ENCODE measurements at regions not wholly inside any gene's neighbourhood (a gene's known extent, or its start where the extent isn't known, plus 50 kb on each side); places are given as distances from the start of the nearest gene placed in this dataset.

GRCh38 chr2:176997074-176997791 is 215.4 kb upstream of the HNRNPA3 start:
- TF ChIP-seq POLR2AphosphoS5 (IDR thresholded peaks at IDR 0.05; ENCODE audit: low read depth, low read length), result no peak
- no peak for TF ChIP-seq POLR2A (IDR thresholded peaks at IDR 0.05; ENCODE audit: low read depth, low read length)
- no peak for TF ChIP-seq POU2F2 (IDR thresholded peaks at IDR 0.05; ENCODE audit: low read depth, low read length)
- no peak for TF ChIP-seq PAX5 (IDR thresholded peaks at IDR 0.05; ENCODE audit: insufficient read depth, low read length, severe bottlenecking)
- TF ChIP-seq TAF1 (IDR thresholded peaks at IDR 0.05; ENCODE audit: low read depth, low read length), result no peak
- TF ChIP-seq SPI1 (IDR thresholded peaks at IDR 0.05; ENCODE audit: low read depth, low read length), result peak; percentile 92

Data from GM12891 (cell line).